ENCODE measurements at regions not wholly inside any gene's neighbourhood (a gene's known extent, or its start where the extent isn't known, plus 50 kb on each side); places are given as distances from the start of the nearest gene placed in this dataset.

- DNase-seq: no peak
Measured at GRCh38 chr7:125567686-125568085, 638.1 kb upstream of the POT1 start.

GRCh38 chr7:125563964-125564529 lies 634.4 kb upstream of the POT1 start:
- no peak for DNase-seq

GRCh38 chr7:125563557-125563956 lies 633.9 kb upstream of the POT1 start:
- no peak for DNase-seq

- no peak for DNase-seq
Measured at GRCh38 chr7:125561006-125561405, 631.4 kb upstream of the POT1 start.

DNA sequence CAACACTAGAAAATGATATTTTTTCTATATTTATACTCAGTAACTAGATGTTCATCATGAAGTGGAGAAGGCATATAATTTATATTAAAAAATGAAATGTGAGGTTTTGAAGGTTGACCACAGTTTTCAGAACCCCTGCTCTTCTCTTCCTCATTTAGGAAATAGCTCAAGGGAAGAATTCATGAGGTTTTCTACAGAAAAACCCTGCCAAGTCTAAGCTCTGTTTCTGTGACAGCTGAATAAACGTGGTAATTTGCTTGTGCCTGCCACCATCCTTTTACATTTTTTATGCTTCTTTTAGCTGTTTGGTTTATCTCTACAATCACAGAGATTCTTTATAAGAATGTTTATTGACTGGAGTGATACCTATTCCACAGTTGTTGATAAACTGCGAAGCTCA lies 630.3 kb upstream of the POT1 start:
- DNase-seq: no peak

GRCh38 chr7:125555916-125556315 lies 626.3 kb upstream of the POT1 start:
- no peak for DNase-seq

GRCh38 chr7:125551008-125551407 lies 621.4 kb upstream of the POT1 start:
- no peak for DNase-seq

DNA sequence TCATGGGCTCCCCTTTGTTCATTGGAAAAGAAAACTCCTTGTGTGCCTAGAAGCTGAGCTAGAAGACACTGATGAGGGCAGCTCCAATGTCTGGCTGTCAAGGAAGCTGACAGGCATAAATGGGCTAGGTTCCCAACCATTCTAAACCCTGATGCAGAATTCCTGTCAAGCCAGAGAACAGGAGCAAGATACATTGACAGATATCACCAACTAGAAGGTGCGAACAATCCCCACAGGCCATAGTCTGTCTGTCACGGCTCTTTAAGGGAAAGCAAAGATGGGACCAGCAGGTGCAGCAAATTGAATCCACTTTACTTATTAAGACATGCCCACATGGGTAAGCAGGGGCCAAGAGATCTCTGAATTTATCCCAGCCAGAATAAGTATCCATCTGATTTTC lies 617.9 kb upstream of the POT1 start:
- DNase-seq: no peak

DNA sequence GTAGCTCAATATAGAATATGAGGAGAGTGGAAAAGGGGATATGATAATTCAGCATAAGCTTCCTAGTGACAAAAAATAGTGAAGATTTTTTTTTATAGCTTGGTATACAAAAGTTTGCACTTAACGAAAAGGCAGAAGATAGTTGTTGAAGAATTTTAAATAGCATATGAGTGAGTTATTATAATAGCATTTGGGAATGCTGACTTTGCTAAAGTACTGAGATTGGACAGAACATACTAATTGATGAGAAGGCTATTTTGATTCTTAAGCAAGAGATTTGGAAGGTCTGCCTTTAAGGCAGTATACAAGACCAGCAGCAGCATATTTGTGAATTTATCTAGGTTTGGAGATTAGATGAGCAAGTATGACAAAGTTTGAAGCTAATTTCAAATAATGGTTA lies 600.9 kb upstream of the POT1 start:
- no peak for DNase-seq

GRCh38 chr7:125529249-125529648 lies 599.6 kb upstream of the POT1 start:
- no peak for DNase-seq

DNA sequence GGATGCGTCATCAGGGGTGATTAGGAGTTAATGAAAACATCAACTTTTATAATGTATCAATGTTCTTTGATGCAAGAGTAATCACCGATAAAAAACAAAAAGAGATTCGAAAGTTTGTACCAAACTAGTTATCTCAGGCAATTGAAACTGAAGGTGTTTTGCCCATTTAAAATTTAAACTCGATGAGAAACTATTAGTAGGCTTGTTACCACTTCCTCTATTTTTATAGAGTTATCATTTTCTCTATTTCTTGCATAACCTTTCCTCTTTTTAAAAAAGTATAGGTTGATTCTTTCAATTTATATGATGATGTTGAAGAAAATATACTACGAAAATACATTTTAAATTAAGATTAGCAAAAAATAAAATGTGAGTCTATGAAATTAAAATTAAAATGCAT lies 597.3 kb upstream of the POT1 start:
- no peak for DNase-seq

- DNase-seq: no peak
Measured at GRCh38 chr7:125526092-125526491, 596.5 kb upstream of the POT1 start.

DNA sequence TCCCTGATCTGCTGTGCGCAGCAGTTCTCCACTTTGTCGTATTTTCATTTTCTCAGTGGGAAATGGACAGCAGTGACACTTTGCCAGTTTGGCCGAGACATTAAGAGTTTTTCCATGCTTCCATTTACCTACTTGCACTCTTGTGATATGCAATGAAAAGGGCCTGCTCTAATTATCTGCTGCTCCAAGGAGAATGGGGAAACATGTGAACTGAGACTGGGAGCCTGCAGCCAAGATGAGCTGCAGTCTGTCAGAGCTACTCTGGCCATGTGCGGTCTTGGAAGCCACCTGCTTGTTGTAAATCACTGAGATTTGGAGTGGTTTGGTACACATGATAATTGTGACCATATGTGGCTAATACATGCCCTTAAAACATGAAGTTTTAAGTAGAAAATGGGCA lies 586.6 kb upstream of the POT1 start:
- no peak for DNase-seq

DNA sequence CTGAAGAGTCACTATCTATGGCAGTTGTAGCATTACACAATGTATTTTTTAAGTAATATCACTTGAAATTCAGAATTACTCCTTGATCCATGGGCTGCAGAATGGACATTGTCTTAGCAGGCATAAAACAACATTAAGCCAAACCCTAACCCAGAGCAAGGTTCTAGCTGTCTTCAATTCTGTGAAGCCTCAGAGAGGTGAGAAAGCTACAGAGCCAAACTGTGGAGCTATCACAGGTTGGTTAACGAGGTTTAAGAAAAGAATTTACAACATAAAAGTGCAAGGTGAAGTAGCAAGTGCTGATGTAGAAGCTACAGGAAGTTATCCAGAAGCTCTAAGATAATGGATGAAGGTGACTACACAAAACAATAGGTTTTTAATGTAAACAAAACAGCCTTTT lies 582.7 kb upstream of the POT1 start:
- no peak for DNase-seq

GRCh38 chr7:125511310-125511709 lies 581.7 kb upstream of the POT1 start:
- no peak for DNase-seq

DNA sequence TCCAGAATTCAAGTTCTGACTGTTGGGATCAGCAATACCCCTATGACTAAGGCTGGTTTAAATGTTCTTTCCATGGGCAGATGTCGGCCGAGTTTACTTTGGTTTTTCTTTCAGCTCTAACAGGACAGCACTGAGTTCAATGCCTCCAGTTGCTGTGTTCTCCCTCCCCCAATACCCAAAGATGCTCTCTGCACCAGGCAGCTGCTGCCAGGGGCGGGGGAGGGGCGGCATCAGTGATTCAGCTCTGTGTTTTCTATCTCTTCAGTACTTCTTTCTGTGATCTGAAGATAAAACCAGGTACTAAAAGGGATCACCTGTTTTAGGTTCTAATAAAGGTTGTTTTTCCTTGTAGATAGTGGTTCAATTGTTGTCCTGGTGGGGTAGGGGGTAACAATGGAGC lies 576.7 kb upstream of the POT1 start:
- no peak for DNase-seq

GRCh38 chr7:125504848-125505247 lies 575.2 kb upstream of the POT1 start:
- DNase-seq: no peak

DNA sequence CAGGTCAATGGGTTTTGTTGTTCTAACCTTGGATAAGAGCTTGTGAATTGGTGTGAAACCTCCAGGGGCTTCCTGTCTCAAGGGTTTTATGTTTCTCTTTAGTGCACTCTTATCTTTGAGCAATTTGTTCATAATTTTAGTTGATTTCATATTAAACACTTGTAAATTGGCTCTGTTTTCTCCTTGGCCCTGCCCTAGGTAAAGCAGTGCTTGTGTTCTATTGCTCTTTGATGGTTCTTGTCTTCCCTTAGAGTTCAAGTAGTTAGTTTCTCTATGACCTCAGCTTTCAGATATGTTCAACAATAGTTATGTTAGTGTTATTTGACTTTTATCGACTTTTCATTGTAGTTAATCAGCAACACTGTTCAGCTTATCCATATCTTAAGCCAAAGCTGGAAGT lies 566.4 kb upstream of the POT1 start:
- no peak for DNase-seq

- DNase-seq: no peak
Measured at GRCh38 chr7:125492521-125492920, 562.9 kb upstream of the POT1 start.

GRCh38 chr7:125491137-125491536 lies 561.5 kb upstream of the POT1 start:
- no peak for DNase-seq

GRCh38 chr7:125490167-125490566 lies 560.5 kb upstream of the POT1 start:
- no peak for DNase-seq

DNA sequence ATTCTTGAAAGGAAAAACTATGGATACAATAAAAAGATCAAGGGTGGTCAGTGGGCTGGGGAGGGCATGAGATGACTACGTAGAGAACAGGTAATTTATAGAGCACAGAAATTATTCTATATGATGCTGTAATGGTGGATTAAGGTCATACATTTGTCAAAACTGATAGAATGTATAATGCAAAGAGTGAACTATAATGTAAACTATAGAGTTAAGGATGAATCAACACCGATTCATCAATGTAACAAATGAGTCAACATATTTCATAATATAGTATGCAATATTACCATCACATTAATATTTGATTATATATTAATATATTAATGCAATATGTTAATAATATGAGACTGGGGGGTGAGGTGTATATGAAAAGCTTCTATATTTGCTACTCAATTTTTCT lies 555.6 kb upstream of the POT1 start:
- no peak for DNase-seq

- no peak for DNase-seq
Measured at GRCh38 chr7:125484755-125485154, 555.1 kb upstream of the POT1 start.

DNA sequence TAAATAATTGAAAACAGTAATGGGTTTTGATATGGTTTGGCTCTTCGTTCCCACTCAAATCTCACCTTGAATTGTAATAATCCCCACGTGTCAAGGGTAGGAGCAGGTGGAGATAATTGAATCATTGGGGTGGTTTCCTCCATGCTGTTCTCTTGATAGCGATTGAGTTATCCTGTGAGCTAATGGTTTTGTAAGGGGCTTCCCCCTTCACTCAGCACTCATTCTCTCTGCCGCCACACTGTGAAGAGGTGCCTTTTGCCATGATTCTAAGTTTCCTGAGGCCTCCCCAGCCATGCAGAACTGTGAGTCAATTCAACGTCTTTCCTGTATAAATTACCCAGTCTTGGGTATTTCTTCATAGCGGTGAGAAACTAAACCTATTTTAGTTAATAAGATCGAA lies 551.7 kb upstream of the POT1 start:
- DNase-seq: no peak

All from amygdala (tissue), 56 donors.